ENCODE measurements at regions not wholly inside any gene's neighbourhood (a gene's known extent, or its start where the extent isn't known, plus 50 kb on each side); places are given as distances from the start of the nearest gene placed in this dataset.
"Not testable (repeated sequence)": the region's sequence is repeated elsewhere in the genome, so short reads cannot be mapped to it uniquely, and the experiment has no call there.

DNA sequence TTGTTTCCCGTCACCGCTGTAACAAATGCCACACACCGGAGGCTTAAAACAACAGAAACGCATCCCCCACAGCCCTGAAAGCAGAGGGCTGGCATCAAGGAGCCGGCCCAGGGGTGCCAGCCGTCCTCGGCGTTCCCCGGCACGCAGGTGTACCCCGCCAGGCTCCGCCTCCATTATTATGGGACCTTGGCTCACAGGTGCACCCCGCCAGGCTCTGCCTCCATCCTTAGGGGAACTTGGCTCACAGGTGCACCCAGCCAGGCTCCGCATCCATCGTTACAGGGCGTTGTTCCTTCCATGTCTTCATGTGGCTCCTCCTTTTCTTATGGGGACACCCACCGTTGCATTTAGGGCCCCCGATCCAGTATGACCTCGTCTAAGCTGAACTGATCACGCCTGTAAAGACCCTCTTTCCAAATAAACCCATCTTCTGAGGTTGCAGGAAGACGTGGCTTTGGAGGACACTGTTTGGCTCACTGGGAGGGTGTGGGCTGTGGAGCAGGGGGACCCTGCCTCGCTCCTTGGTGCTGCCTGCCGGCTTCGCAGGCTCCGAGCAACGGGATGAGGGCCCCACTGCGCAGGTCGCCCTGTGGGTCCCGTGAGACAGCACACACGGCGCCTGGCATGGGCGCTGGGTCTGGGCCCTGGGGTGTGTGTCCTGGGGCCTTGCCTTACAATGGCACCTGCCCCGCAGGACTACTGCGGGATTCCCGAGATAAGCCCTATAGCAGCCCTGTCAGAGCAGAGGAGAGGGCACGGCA, 154.9 kb upstream of the ZNF469 start:
- not testable (repeated sequence) for DNase-seq (ENCODE audit: low read depth)

DNA sequence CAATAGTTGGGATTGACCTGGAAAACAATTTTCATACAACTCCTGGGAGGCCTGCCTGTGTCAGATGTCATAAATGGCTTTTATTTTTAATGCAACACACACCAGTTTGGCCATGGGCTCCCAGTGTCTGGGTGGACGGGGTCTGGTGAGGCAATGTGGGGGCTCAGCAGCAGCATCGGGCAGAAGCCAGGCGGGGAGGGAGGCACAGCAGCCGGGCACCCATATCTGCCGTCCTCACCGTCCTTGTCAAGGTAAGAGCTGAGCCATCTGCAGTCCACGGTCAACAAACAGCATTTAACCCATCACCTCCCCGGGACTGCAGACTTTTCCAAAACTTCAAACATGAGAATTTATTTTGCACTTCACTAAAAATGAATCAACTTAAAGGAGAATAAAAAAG, 154.0 kb upstream of the ZNF469 start:
- not testable (repeated sequence) for DNase-seq (ENCODE audit: low read depth)

GRCh38 chr16:88229710-88230109, 153.0 kb upstream of the ZNF469 start:
- not testable (repeated sequence) for DNase-seq (ENCODE audit: low read depth)

GRCh38 chr16:88230276-88230966, 152.3 kb upstream of the ZNF469 start:
- not testable (repeated sequence) for DNase-seq (ENCODE audit: low read depth)

- DNase-seq (ENCODE audit: low read depth) = not testable (repeated sequence)
Measured at GRCh38 chr16:88230967-88231615, 151.7 kb upstream of the ZNF469 start.

DNA sequence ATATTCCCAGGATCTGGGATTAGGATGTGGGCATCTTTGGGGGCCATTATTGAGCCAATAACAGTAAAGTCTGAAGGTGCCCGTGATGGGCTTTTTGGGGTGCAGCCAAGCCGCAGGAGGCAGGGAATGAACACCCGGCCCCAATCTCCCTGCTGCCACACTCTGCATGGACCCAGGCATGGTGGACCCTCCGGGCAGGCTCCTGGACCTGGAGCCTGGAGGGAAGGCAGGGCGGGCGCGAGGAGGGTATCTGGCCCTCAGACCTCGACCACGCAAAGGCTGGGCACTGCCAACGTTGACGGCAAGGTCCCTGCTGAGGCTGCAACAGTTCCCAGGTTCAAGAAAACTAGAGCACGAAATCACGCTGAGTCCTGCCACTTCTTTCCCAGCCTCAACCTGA, 150.9 kb upstream of the ZNF469 start:
- not testable (repeated sequence) for DNase-seq (ENCODE audit: low read depth)

GRCh38 chr16:88232401-88233258, 150.1 kb upstream of the ZNF469 start:
- DNase-seq (ENCODE audit: low read depth) = not testable (repeated sequence)

- not testable (repeated sequence) for DNase-seq (ENCODE audit: low read depth)
Measured at GRCh38 chr16:88233621-88234420, 148.9 kb upstream of the ZNF469 start.

- DNase-seq (ENCODE audit: low read depth) = not testable (repeated sequence)
Measured at GRCh38 chr16:88234421-88235271, 148.1 kb upstream of the ZNF469 start.

DNA sequence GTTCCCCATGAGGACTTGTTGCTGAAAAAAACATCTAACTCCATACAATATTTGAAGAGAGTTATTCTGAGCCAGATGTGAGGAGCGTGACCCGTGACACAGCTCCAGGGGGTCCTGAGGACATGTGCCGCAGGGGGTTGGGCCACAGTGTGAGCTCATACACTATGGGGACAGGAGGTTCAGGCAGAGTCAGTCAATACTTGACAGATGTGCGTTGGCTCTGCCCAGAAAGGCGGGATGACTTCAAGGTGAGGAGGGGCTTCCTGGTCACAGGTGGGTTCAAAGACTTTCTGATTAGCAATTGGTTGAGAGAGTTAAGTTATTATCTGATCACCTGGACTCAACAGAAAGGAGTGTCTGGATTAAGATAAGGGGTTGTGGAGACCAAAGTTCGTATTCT, 147.1 kb upstream of the ZNF469 start:
- DNase-seq (ENCODE audit: low read depth) = not testable (repeated sequence)

- DNase-seq (ENCODE audit: low read depth) = not testable (repeated sequence)
Measured at GRCh38 chr16:88236229-88236628, 146.5 kb upstream of the ZNF469 start.

DNA sequence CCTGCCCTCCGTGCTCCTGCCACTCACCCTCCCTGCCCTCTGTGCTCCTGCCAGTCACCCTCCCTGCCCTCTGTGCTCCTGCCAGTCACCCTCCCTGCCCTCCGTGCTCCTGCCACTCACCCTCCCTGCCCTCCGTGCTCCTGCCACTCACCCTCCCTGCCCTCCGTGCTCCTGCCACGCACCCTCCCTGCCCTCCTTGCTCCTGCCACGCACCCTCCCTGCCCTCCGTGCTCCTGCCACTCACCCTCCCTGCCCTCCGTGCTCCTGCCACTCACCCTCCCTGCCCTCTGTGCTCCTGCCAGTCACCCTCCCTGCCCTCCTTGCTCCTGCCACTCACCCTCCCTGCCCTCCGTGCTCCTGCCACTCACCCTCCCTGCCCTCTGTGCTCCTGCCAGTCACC, 145.4 kb upstream of the ZNF469 start:
- DNase-seq (ENCODE audit: low read depth) = not testable (repeated sequence)

DNA sequence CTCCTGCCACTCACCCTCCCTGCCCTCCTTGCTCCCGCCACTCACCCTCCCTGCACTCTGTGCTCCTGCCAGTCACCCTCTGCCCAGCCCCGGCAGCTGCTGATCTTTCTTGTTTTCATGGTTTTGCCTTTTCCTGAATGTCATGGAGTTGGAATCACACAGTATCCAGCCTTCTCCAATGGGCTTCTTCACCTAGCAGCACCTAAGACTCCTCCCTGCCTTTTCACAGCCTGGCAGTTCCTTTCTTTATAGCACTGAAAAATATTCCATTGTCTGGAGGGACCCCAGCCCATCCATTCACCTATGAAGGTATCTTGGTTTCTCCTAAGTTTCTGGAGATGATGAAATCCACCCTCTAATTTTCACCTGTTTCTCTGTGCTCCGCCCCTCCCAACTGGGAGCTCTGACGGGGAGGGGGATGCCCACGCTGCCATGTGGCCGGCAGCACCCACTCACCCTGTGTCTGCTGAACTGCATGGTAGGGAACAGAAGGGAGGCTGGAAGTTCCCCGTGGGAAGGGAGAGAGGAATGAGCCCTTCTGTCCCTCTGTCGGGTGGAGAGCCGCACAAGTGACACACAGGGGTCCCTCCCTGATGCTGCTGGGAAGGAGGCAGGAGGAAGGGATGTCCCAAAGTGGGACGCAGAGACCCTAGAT, 144.9 kb upstream of the ZNF469 start:
- not testable (repeated sequence) for DNase-seq (ENCODE audit: low read depth)

DNA sequence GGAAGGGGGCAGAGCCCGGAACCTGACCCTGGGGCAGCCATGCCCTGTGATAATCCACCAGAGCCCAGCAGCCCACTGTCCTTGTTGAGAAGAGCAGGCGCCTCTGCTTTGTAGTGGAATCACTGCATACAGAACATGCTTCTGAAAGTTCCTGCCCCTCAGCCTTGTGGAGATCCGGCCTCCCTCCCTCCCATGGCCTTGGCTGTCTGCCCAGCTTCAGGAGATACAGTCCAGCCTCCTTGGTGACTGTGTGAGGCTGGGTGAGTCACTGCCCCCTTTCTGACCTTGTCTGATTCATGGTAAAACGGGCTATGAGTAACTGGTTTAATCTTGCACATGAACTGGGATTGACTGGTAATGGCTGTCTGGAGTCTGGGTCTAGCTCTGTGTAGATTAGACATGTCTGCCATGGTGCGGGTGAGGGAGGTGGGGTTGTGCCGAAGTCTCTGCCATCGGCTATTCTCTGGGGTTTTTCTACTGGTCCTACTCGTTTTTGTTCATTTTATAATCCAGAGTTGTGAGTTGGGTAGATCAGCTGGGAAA, 144.0 kb upstream of the ZNF469 start:
- peak; percentile 26 for DNase-seq (ENCODE audit: low read depth)

GRCh38 chr16:88240118-88240517, 142.6 kb upstream of the ZNF469 start:
- DNase-seq (ENCODE audit: low read depth) = not testable (repeated sequence)

- DNase-seq (ENCODE audit: low read depth) = not testable (repeated sequence)
Measured at GRCh38 chr16:88240776-88241175, 142.0 kb upstream of the ZNF469 start.

DNA sequence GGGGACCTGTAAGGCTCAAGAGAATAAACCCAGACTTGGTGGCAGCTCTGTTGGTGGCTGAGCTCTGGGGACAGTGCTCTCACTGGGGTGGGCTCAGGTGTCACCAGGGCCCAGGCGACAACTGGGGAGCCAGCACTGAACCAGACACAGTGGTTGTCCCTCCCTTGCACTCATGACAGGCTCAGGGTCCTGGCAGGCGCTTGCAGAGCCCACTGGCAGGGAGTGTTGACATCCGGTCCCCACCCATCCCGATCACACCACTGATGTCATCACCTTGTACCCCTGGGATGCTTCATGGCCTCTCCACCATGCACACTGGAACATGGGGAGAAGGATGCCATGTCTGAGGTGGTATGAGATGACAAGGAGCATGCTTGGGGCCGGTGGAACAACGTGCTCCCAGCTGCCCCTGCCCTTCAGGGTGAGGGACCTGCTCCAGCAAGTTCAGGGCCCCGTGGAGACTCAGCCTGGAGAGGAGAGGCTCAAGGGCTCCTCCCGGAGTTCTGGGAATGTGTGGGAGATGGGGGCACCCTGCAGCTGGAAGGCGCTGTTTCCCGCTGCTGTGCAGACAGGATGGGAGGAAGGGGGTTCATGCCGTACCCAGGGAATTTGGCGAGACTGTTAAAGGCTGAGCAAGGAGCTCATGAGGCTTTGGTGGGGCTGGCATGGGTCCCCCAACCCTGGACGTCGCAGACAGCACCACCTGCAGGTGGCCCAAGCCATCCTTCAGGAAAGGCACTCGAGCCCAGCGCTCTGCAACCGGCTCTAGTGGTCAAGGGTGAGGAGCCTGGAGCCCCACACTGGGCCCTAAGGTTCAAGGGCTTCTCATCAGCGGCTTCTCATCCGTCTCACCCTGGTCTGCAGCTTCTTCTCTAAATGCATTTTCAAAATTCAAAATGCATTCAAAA, 141.1 kb upstream of the ZNF469 start:
- DNase-seq (ENCODE audit: low read depth) = not testable (repeated sequence)

Data from CMK (cell line).